SK-N-SH (cell line): ENCODE measurements at regions not wholly inside any gene's neighbourhood (a gene's known extent, or its start where the extent isn't known, plus 50 kb on each side); places are given as distances from the start of the nearest gene placed in this dataset.

Experiments used
- CTCF ChIA-PET: fragments of 300-600, 350-600 bp; formaldehyde crosslinking; extraction: SDS; loops from one replicate; lab custom pipeline; 2021; lab: Yijun Ruan, JAX
- POLR2A ChIA-PET: fragments of 350-600 bp; sonication (Branson Sonifier 250); formaldehyde crosslinking; extraction: SDS; loops from one replicate; lab custom pipeline; 2020; ENCODE audit warnings: antibody characterized with exemption, inconsistent platforms; lab: Yijun Ruan, JAX
- DNase-seq: peaks from one replicate; pipeline ENCODE4 v3.0.0; 2012
- H2AFZ ChIP-seq: fragments of 200-600 bp; sonication (generic); 2 replicates; pipeline ENCODE4 v1.8.1; 2016; ENCODE audit warnings: antibody characterized with exemption, mild to moderate bottlenecking, low read depth
- H3F3A ChIP-seq: fragments of 200-600 bp; sonication (generic); replicated peaks from 2 replicates; pipeline ENCODE3; 2016; ENCODE audit warnings: antibody characterized with exemption, mild to moderate bottlenecking; ENCODE audit not compliant: insufficient read depth
- H3K27ac ChIP-seq, 2 experiments: fragments of 200-500 bp in 1 of 2; fragments of 200-600 bp in 1 of 2; sonication (Bioruptor generic) in 1 of 2; sonication (generic), shearing (Covaris generic) in 1 of 2; 2 replicates each; pipeline versions ENCODE4 v1.5.1 to v1.6.1; 2014 to 2016; ENCODE audit warnings: low read depth in 2 of 2, inconsistent platforms in 1 of 2, low read length in 1 of 2, mild to moderate bottlenecking in 1 of 2, mixed read lengths in 1 of 2
- H3K27me3 ChIP-seq: fragments of 200-600 bp; sonication (generic), shearing (Covaris generic); 2 replicates; pipeline ENCODE4 v1.6.1; 2016; ENCODE audit warnings: mixed run types; ENCODE audit not compliant: insufficient read depth
- H3K36me3 ChIP-seq, 2 experiments: fragments of 200-500 bp in 1 of 2; fragments of 200-600 bp in 1 of 2; sonication (Bioruptor generic) in 1 of 2; sonication (generic) in 1 of 2; replicated peaks in 1 of 2; 2 replicates each; pipeline versions ENCODE3 to v1.5.1; 2014 to 2016; ENCODE audit warnings: low read length in 1 of 2, mild to moderate bottlenecking in 1 of 2; ENCODE audit not compliant: insufficient read depth in 2 of 2, control insufficient read depth in 1 of 2
- H3K4me1 ChIP-seq, 2 experiments: fragments of 200-500 bp in 1 of 2; fragments of 200-600 bp in 1 of 2; sonication (Bioruptor generic) in 1 of 2; sonication (generic), shearing (Covaris generic) in 1 of 2; 2 replicates each; pipeline versions ENCODE4 v1.5.1 to v1.6.1; 2014 to 2016; ENCODE audit warnings: low read depth in 1 of 2, low read length in 1 of 2, mixed run types in 1 of 2; ENCODE audit not compliant: insufficient read depth in 2 of 2, control insufficient read depth in 1 of 2
- H3K4me2 ChIP-seq: fragments of 200-600 bp; sonication (generic), shearing (Covaris generic); 2 replicates; pipeline ENCODE4 v1.6.1; 2017; ENCODE audit warnings: mixed run types
- H3K4me3 ChIP-seq, 2 experiments: fragments of 200-500 bp in 1 of 2; fragments of 200-600 bp in 1 of 2; sonication (Bioruptor generic) in 1 of 2; sonication (generic), shearing (Covaris generic) in 1 of 2; 2 replicates each; pipeline versions ENCODE4 v1.5.1 to v1.8.1; 2014 to 2016; ENCODE audit warnings: low read depth in 2 of 2, inconsistent platforms in 1 of 2, low read length in 1 of 2, mild to moderate bottlenecking in 1 of 2, mixed read lengths in 1 of 2, moderate library complexity in 1 of 2
- H3K79me2 ChIP-seq: fragments of 200-600 bp; sonication (generic); 2 replicates; pipeline ENCODE4 v1.8.1; 2017; ENCODE audit warnings: mild to moderate bottlenecking; ENCODE audit not compliant: insufficient read depth
- H3K9ac ChIP-seq: fragments of 200-600 bp; sonication (generic); 2 replicates; pipeline ENCODE4 v1.6.1; 2017; ENCODE audit warnings: mixed run types
- H3K9me2 ChIP-seq: fragments of 200-600 bp; sonication (generic); 2 replicates; pipeline ENCODE4 v1.6.1; 2017; ENCODE audit warnings: mixed run types
- H3K9me3 ChIP-seq: fragments of 200-600 bp; sonication (generic); 2 replicates; pipeline ENCODE4 v1.6.1; 2017; ENCODE audit warnings: mixed run types, mild to moderate bottlenecking, moderate library complexity
- H4K20me1 ChIP-seq: fragments of 200-600 bp; sonication (generic); 2 replicates; pipeline ENCODE4 v1.6.1; 2017; ENCODE audit warnings: mild to moderate bottlenecking, mixed run types; ENCODE audit not compliant: insufficient read depth
- CHD2 ChIP-seq: fragments of 150-350 bp; IDR thresholded peaks from 2 replicates; pipeline ENCODE4 v1.6.1; 2018; ENCODE audit warnings: low read length; ENCODE audit not compliant: partially characterized antibody
- CTCF ChIP-seq: fragments of 200-600 bp; sonication (generic); IDR thresholded peaks from 2 replicates; pipeline ENCODE4 v1.6.1; 2017; ENCODE audit warnings: antibody characterized with exemption, mild to moderate bottlenecking, moderate library complexity
- ELF1 ChIP-seq: IDR thresholded peaks from 2 replicates; pipeline ENCODE4 v1.4.0; 2012
- EP300 ChIP-seq, 2 experiments: IDR thresholded peaks; 2 replicates each; pipeline versions ENCODE4 v1.4.0 to v1.6.1; 2012; ENCODE audit warnings: borderline replicate concordance in 1 of 2, low read depth in 1 of 2, low read length in 1 of 2
- FOSL2 ChIP-seq: IDR thresholded peaks from 2 replicates; pipeline ENCODE4 v1.4.0; 2012; ENCODE audit warnings: low read depth, mild to moderate bottlenecking, moderate library complexity, borderline replicate concordance
- FOXJ3 ChIP-seq: sonication (generic); formaldehyde crosslinking; IDR thresholded peaks from 2 replicates; pipeline ENCODE4 v1.5.1; 2020; ENCODE audit warnings: mild to moderate bottlenecking, missing genetic modification reagents
- GABPA ChIP-seq: IDR thresholded peaks from 2 replicates; pipeline ENCODE4 v1.4.0; 2012; ENCODE audit warnings: low read depth, mild to moderate bottlenecking
- GATA2 ChIP-seq: sonication (generic); formaldehyde crosslinking; IDR thresholded peaks from 2 replicates; pipeline ENCODE4 v1.5.0; 2020; ENCODE audit warnings: mild to moderate bottlenecking, missing genetic modification reagents
- IRF3 ChIP-seq: fragments of 150-350 bp; IDR thresholded peaks from 2 replicates; pipeline ENCODE4 v1.6.1; 2016; ENCODE audit warnings: mild to moderate bottlenecking, low read depth, low read length
- MAX ChIP-seq: IDR thresholded peaks from 2 replicates; pipeline ENCODE4 v1.4.0; 2012; ENCODE audit warnings: low read depth
- MXI1 ChIP-seq: IDR thresholded peaks from 2 replicates; pipeline ENCODE4 v1.6.1; 2012; ENCODE audit warnings: mild to moderate bottlenecking, low read depth, low read length, improper control_type of control experiment
- RAD21 ChIP-seq: IDR thresholded peaks from 2 replicates; pipeline ENCODE4 v1.6.1; 2012; ENCODE audit warnings: mild to moderate bottlenecking, low read length
- RFX5 ChIP-seq: IDR thresholded peaks from 2 replicates; pipeline ENCODE4 v1.6.1; 2012; ENCODE audit warnings: mild to moderate bottlenecking, improper control_type of control experiment, low read length
- RXRA ChIP-seq: IDR thresholded peaks from 2 replicates; pipeline ENCODE4 v1.4.0; 2012; ENCODE audit warnings: low read depth, mild to moderate bottlenecking, borderline replicate concordance
- SIN3A ChIP-seq: IDR thresholded peaks from 2 replicates; pipeline ENCODE4 v1.6.1; 2012; ENCODE audit warnings: low read depth, mild to moderate bottlenecking, low read length, moderate library complexity, borderline replicate concordance
- SMC3 ChIP-seq: IDR thresholded peaks from 2 replicates; pipeline ENCODE4 v1.6.1; 2012; ENCODE audit warnings: low read depth, low read length, improper control_type of control experiment
- TAF1 ChIP-seq: IDR thresholded peaks from 2 replicates; pipeline ENCODE4 v1.6.1; 2012; ENCODE audit warnings: low read depth, mild to moderate bottlenecking, low read length, moderate library complexity, borderline replicate concordance
- TCF12 ChIP-seq: IDR thresholded peaks from 2 replicates; pipeline ENCODE4 v1.4.0; 2012
- USF1 ChIP-seq: IDR thresholded peaks from 2 replicates; pipeline ENCODE4 v1.4.0; 2012; ENCODE audit warnings: low read depth, borderline replicate concordance
- USF2 ChIP-seq: fragments of 150-350 bp; IDR thresholded peaks from 2 replicates; pipeline ENCODE4 v1.6.1; 2017; ENCODE audit warnings: antibody characterized with exemption, low read length, low read depth, borderline replicate concordance
- YY1 ChIP-seq: IDR thresholded peaks from 2 replicates; pipeline ENCODE4 v1.4.0; 2012; ENCODE audit warnings: low read depth, mild to moderate bottlenecking
- ZBTB33 ChIP-seq: IDR thresholded peaks from 2 replicates; pipeline ENCODE4 v1.4.0; 2012; ENCODE audit warnings: low read depth, borderline replicate concordance
- WGBS: methylation state at CpG from one replicate; pipeline ENCODE4 v1.1.6; 2017; ENCODE audit warnings: low lambda C conversion rate; 5-methylcytosine and 5-hydroxymethylcytosine counted together

GRCh38 chr2:82246220-82246775, 1941.7 kb upstream of the LRRTM1 start:
- ChIA-PET CTCF (no interaction called here), POLR2A (no interaction called here)
- H3K9me3 ChIP-seq = no peaks in the 10 kb centered on the region
- no peaks in the 10 kb centered on the region for H3K9me2 ChIP-seq
- no peaks in the 10 kb centered on the region for H3K79me2 ChIP-seq
- 0% methylated on average over 1 of the region's 1 CpG for WGBS
- H3F3A ChIP-seq = no peaks in the 10 kb centered on the region
- no peak overlapping the region for H3K27ac ChIP-seq
- H4K20me1 ChIP-seq = no peaks in the 10 kb centered on the region
- H2AFZ ChIP-seq = no peak overlapping the region
- no peak overlapping the region for H3K4me3 ChIP-seq
- no peaks in the 10 kb centered on the region for H3K27me3 ChIP-seq
- H3K4me1 ChIP-seq = no peaks in the 10 kb centered on the region
- TF ChIP-seq FOSL2 (no peak), MXI1 (no peak), TCF12 (no peak), USF2 (no peak), SIN3A (no peak), CHD2 (no peak), RAD21 (no peak)
- no peak overlapping the region for H3K4me2 ChIP-seq
- H3K9ac ChIP-seq = no peak overlapping the region
- no peak for DNase-seq
- no peaks in the 10 kb centered on the region for H3K36me3 ChIP-seq

- no peak overlapping the region for H3K4me3 ChIP-seq
- no peaks in the 10 kb centered on the region for H3K27me3 ChIP-seq
- H2AFZ ChIP-seq = no peak overlapping the region
- no peak overlapping the region for H3K27ac ChIP-seq
- H3K9me2 ChIP-seq = no peaks in the 10 kb centered on the region
- POLR2A ChIA-PET = no interaction called here
- H3K79me2 ChIP-seq = no peaks in the 10 kb centered on the region
- CTCF ChIA-PET = interaction anchor here (0.6 kb wide), 1 partner anchor 470 kb away, joined by 3 read pairs; no protein-coding TSS in a partner anchor
- no peaks in the 10 kb centered on the region for H4K20me1 ChIP-seq
- no peaks in the 10 kb centered on the region for H3F3A ChIP-seq
- H3K4me2 ChIP-seq = no peak overlapping the region
- no peaks in the 10 kb centered on the region for H3K4me1 ChIP-seq
- no peak overlapping the region for H3K9ac ChIP-seq
- no peaks in the 10 kb centered on the region for H3K36me3 ChIP-seq
- DNase-seq = no peak
- WGBS = 0% methylated on average over 2 of the region's 2 CpGs
- H3K9me3 ChIP-seq = no peaks in the 10 kb centered on the region
- no peak for TF ChIP-seq MAX
- no peak for TF ChIP-seq GATA2 (CRISPR knock-in tag)
- TF ChIP-seq USF1 = no peak
- TF ChIP-seq YY1 = no peak
- TF ChIP-seq RFX5 = no peak
- TF ChIP-seq SMC3 = no peak
- no peak for TF ChIP-seq GABPA
- TF ChIP-seq ELF1 = no peak
- TF ChIP-seq ZBTB33 = no peak
- no peak for TF ChIP-seq TAF1
- no peak for TF ChIP-seq CTCF
- TF ChIP-seq SIN3A = no peak
- TF ChIP-seq FOXJ3 = no peak
- TF ChIP-seq EP300 (IDR thresholded peaks at IDR 0.05; ENCODE audit: borderline replicate concordance in 1 of 2, low read depth in 1 of 2, low read length in 1 of 2) = no peak
- no peak for TF ChIP-seq MXI1
- no peak for TF ChIP-seq RXRA
- no peak for TF ChIP-seq IRF3
Measured at GRCh38 chr2:82239176-82239575, 1934.6 kb upstream of the LRRTM1 start.
